OCI-LY1 (cell line): ENCODE measurements at regions not wholly inside any gene's neighbourhood (a gene's known extent, or its start where the extent isn't known, plus 50 kb on each side); places are given as distances from the start of the nearest gene placed in this dataset.

Experiments
- EZH2 ChIP-seq: fragments of 200-600 bp; sonication (generic), shearing (Covaris generic); IDR thresholded peaks from 2 replicates; pipeline ENCODE4 v1.8.0; 2017; ENCODE audit warnings: borderline replicate concordance, mixed run types, mild to moderate bottlenecking, antibody characterized with exemption, low read length, moderate library complexity, mixed read lengths
- TF ChIP-seq, protein P1 (sequence below): fragments of 200-600 bp; sonication (generic), shearing (Covaris generic); IDR thresholded peaks from 2 replicates; pipeline ENCODE4 v1.5.1; 2017; ENCODE audit warnings: mild to moderate bottlenecking, antibody characterized with exemption, low read length, moderate library complexity, mixed read lengths

DNA sequence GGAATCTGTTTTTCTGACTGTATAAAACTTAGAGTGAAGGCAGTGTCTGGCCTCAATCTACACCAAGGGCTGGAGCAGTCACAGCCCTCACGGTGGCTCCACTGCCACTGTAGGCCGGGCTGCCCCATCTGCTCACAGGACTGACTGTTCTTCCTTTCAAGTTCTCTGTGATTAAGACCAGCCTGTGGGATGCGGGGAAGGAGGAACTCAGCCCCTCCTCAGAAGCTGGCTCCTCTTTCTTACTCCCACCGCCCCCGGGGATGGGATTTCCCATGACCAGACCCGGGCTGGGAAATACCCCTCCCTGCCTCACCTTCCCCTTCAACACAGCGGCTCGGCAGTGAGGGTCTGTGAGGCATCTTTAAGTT is 106.0 kb downstream of the COPS8 start:
- no peak for TF ChIP-seq EZH2
- TF ChIP-seq, protein P1, sequence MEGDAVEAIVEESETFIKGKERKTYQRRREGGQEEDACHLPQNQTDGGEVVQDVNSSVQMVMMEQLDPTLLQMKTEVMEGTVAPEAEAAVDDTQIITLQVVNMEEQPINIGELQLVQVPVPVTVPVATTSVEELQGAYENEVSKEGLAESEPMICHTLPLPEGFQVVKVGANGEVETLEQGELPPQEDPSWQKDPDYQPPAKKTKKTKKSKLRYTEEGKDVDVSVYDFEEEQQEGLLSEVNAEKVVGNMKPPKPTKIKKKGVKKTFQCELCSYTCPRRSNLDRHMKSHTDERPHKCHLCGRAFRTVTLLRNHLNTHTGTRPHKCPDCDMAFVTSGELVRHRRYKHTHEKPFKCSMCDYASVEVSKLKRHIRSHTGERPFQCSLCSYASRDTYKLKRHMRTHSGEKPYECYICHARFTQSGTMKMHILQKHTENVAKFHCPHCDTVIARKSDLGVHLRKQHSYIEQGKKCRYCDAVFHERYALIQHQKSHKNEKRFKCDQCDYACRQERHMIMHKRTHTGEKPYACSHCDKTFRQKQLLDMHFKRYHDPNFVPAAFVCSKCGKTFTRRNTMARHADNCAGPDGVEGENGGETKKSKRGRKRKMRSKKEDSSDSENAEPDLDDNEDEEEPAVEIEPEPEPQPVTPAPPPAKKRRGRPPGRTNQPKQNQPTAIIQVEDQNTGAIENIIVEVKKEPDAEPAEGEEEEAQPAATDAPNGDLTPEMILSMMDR, result no peak
